ENCODE measurements at regions not wholly inside any gene's neighbourhood (a gene's known extent, or its start where the extent isn't known, plus 50 kb on each side); places are given as distances from the start of the nearest gene placed in this dataset.

- no peak for TF ChIP-seq CHD7 (IDR thresholded peaks at IDR 0.05; ENCODE audit: insufficient replicate concordance, low read length)
- TF ChIP-seq GABPA (IDR thresholded peaks at IDR 0.05; ENCODE audit: borderline replicate concordance, insufficient read depth, low read length): no peak
- no peak for TF ChIP-seq SAP30 (IDR thresholded peaks at IDR 0.05; ENCODE audit: insufficient read depth, insufficient replicate concordance, low read length)
- no peak for TF ChIP-seq TEAD4 (IDR thresholded peaks at IDR 0.05; ENCODE audit: low read depth, low read length)
- TF ChIP-seq CHD2 (IDR thresholded peaks at IDR 0.05; ENCODE audit: low read length): no peak
- TF ChIP-seq RBBP5 (IDR thresholded peaks at IDR 0.05; ENCODE audit: borderline replicate concordance, low read depth, low read length): no peak
- TF ChIP-seq USF2 (IDR thresholded peaks at IDR 0.05; ENCODE audit: low read length): no peak
- TF ChIP-seq YY1 (IDR thresholded peaks at IDR 0.05; ENCODE audit: low read depth, low read length): no peak
These were observed 583.2 kb downstream of the EPHA3 start (continued) for GRCh38 chr3:89690646-89691045.

All from H1 (cell line).